Calu3 (cell line): ENCODE measurements at regions not wholly inside any gene's neighbourhood (a gene's known extent, or its start where the extent isn't known, plus 50 kb on each side); places are given as distances from the start of the nearest gene placed in this dataset.

Experiments
- BruUV-seq: library from RNA; stranded (reverse); fragments of 400-500 nt; replicated peaks from 2 replicates; lab custom pipeline; 2021; lab: Mats Ljungman, UMichigan
- CTCF ChIA-PET: fragments of 300-600 bp; sonication (Branson Sonifier 250); formaldehyde crosslinking; loops from one replicate; lab custom pipeline; 2022; ENCODE audit warnings: antibody characterized with exemption; lab: Charles Lee
- DNase-seq: peaks from one replicate; pipeline ENCODE4 v3.0.0; 2022
- H3K27ac Mint-ChIP-seq: one replicate; pipeline ENCODE4 v1.8.0; 2022; ENCODE audit warnings: mixed read lengths; ENCODE audit not compliant: unreplicated experiment
- H3K27me3 Mint-ChIP-seq: one replicate; pipeline ENCODE4 v1.8.0; 2022; ENCODE audit warnings: mixed read lengths; ENCODE audit not compliant: unreplicated experiment
- H3K36me3 Mint-ChIP-seq: one replicate; pipeline ENCODE4 v1.8.0; 2022; ENCODE audit warnings: mild to moderate bottlenecking, moderate library complexity, mixed read lengths; ENCODE audit not compliant: insufficient read depth, unreplicated experiment
- H3K4me1 Mint-ChIP-seq: one replicate; pipeline ENCODE4 v1.8.0; 2022; ENCODE audit warnings: mild to moderate bottlenecking, low read depth, mixed read lengths; ENCODE audit not compliant: unreplicated experiment
- H3K4me3 Mint-ChIP-seq: one replicate; pipeline ENCODE4 v1.8.0; 2022; ENCODE audit warnings: mild to moderate bottlenecking, low read depth, moderate library complexity, mixed read lengths; ENCODE audit not compliant: unreplicated experiment
- H3K9me3 Mint-ChIP-seq: one replicate; pipeline ENCODE4 v1.8.0; 2022; ENCODE audit warnings: low read depth, mixed read lengths; ENCODE audit not compliant: unreplicated experiment
- intact Hi-C: fragments of 100-400 bp; cut with micrococcal nuclease; formaldehyde crosslinking; loops from one replicate; pipeline ENCODE4 v1.10.0; 2022; ENCODE audit not compliant: unreplicated experiment
- TF ChIP-seq, protein P1 (sequence below): fragments of 200-600 bp; IDR thresholded peaks from one replicate; pipeline ENCODE4 v1.8.0; 2022; ENCODE audit warnings: antibody characterized with exemption; ENCODE audit not compliant: unreplicated experiment

DNA sequence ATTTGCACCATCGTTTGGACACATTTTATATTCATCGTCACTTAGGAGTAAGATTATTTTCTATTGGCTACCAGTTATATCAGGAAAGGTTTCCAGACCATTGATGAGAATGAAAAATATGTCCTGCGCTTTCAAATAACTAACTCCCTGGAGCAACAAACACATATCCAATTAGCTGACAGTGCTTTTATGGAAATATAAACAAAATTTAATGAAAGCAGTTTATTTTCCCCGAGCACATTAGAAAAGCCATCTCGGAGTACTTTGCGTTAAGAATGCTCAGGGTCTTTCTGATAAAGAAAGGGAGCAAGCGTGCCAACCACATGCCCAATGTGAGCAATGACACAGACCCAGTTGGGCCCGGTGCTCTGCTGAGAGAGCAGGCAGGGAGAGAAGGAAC, 85.1 kb upstream of the ZPBP start:
- TF ChIP-seq, protein P1, sequence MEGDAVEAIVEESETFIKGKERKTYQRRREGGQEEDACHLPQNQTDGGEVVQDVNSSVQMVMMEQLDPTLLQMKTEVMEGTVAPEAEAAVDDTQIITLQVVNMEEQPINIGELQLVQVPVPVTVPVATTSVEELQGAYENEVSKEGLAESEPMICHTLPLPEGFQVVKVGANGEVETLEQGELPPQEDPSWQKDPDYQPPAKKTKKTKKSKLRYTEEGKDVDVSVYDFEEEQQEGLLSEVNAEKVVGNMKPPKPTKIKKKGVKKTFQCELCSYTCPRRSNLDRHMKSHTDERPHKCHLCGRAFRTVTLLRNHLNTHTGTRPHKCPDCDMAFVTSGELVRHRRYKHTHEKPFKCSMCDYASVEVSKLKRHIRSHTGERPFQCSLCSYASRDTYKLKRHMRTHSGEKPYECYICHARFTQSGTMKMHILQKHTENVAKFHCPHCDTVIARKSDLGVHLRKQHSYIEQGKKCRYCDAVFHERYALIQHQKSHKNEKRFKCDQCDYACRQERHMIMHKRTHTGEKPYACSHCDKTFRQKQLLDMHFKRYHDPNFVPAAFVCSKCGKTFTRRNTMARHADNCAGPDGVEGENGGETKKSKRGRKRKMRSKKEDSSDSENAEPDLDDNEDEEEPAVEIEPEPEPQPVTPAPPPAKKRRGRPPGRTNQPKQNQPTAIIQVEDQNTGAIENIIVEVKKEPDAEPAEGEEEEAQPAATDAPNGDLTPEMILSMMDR: no peak
- H3K9me3 Mint-ChIP-seq: peaks cover 3% of the 10 kb centered on the region
- BruUV-seq: no TSS peak
- CTCF ChIA-PET: no interaction called here
- H3K27ac Mint-ChIP-seq: no peak overlapping the region
- peaks cover 82% of the 10 kb centered on the region for H3K27me3 Mint-ChIP-seq
- no peaks in the 10 kb centered on the region for H3K36me3 Mint-ChIP-seq
- H3K4me3 Mint-ChIP-seq: no peak overlapping the region
- intact Hi-C loops: no loop called here
- no peaks in the 10 kb centered on the region for H3K4me1 Mint-ChIP-seq
- DNase-seq: no peak

GRCh38 chr7:50174948-50175347, 81.9 kb upstream of the ZPBP start:
- peaks cover 67% of the 10 kb centered on the region for H3K27me3 Mint-ChIP-seq
- peaks cover 3% of the 10 kb centered on the region for H3K9me3 Mint-ChIP-seq
- intact Hi-C loops: no loop called here
- H3K4me1 Mint-ChIP-seq: no peaks in the 10 kb centered on the region
- no TSS peak for BruUV-seq
- DNase-seq: no peak
- CTCF ChIA-PET: no interaction called here
- TF ChIP-seq, protein P1: no peak
- no peak overlapping the region for H3K27ac Mint-ChIP-seq
- no peaks in the 10 kb centered on the region for H3K36me3 Mint-ChIP-seq
- no peak overlapping the region for H3K4me3 Mint-ChIP-seq

- CTCF ChIA-PET: no interaction called here
- Mint-ChIP-seq H3K27ac (no peak overlapping the region), H3K27me3 (peaks cover 39% of the 10 kb centered on the region), H3K9me3 (no peaks in the 10 kb centered on the region), H3K4me3 (no peak overlapping the region), H3K4me1 (no peaks in the 10 kb centered on the region), H3K36me3 (no peaks in the 10 kb centered on the region)
- no peak for DNase-seq
- TF ChIP-seq, protein P1: no peak
- intact Hi-C loops: no loop called here
- BruUV-seq: no TSS peak
Observed at GRCh38 chr7:50166997-50167965, 74.2 kb upstream of the ZPBP start.

DNA sequence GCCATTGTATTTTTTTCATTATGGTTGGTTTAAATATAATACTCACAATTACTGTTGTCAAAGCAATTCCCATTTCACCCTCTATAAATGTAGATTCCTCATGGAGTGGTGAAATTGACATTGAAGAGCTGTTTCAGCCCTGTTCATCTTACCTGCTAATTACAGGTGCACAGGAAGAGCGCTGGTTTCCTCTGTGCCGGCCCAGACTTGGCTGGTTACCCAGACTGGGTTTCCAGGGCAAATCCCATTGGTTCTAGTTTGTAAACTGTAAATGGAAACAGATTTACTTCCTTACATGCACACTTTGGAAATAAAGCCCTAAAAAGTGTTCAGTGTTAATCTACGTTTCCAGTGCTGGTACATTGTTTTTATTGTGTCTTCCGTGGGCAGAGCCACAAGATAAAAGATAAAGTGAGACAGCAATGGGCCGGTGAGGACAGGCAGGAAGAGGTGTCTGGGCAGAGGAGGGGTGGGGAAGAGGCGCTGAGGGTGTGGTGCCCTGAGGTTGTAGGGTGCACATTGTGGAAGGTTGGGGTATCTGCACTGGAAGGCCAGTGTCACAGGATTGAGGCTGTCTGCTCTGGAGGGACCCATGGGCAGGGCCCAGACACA, 71.6 kb upstream of the ZPBP start:
- BruUV-seq: no TSS peak
- no peaks in the 10 kb centered on the region for H3K9me3 Mint-ChIP-seq
- H3K36me3 Mint-ChIP-seq: no peaks in the 10 kb centered on the region
- intact Hi-C loops: loop anchor here (5.0 kb wide), 1 partner anchor 1767 kb away; no protein-coding TSS in a partner anchor
- DNase-seq: no peak
- no peak overlapping the region for H3K4me3 Mint-ChIP-seq
- TF ChIP-seq, protein P1: no peak
- no peak overlapping the region for H3K27ac Mint-ChIP-seq
- CTCF ChIA-PET: no interaction called here
- H3K4me1 Mint-ChIP-seq: no peaks in the 10 kb centered on the region
- H3K27me3 Mint-ChIP-seq: peaks cover 28% of the 10 kb centered on the region
